K562 (cell line): ENCODE measurements at regions not wholly inside any gene's neighbourhood (a gene's known extent, or its start where the extent isn't known, plus 50 kb on each side); places are given as distances from the start of the nearest gene placed in this dataset.

ENCODE experiments used
- ATAC-seq: fragments of 200-7000 bp; cut with Tn5 transposase; 3 replicates; pipeline ENCODE4 v1.9.1; 2020; ENCODE audit warnings: moderate library complexity
- BruUV-seq: library from RNA; stranded (reverse); fragments of 400-500 nt; replicated peaks from 2 replicates; lab custom pipeline; 2021; lab: Mats Ljungman, UMichigan
- CTCF ChIA-PET: fragments of 300-600 bp; formaldehyde crosslinking; extraction: SDS; loops from one replicate; lab custom pipeline; 2021; ENCODE audit warnings: low intra/inter-chr PET ratio; lab: Yijun Ruan, JAX
- POLR2A ChIA-PET: fragments of 300-600, 350-650 bp; sonication (Branson Sonifier 250); formaldehyde crosslinking; extraction: SDS; loops from one replicate; lab custom pipeline; 2021; ENCODE audit warnings: antibody characterized with exemption, inconsistent platforms; lab: Yijun Ruan, JAX
- DNase-seq, 4 experiments: peaks; one replicate each; pipeline versions ENCODE4 v3.0.0 to v3.0.0-alpha.2; 2011 to 2018; ENCODE audit warnings: low spot score in 3 of 4, mixed read lengths in 3 of 4; ENCODE audit errors: extremely low read depth in 1 of 4
- FAIRE-seq: peaks from 2 replicates; lab custom pipeline; 2011; peaks lifted over from hg19 to GRCh38; lab: Jason Lieb, UNC
- H2AFZ ChIP-seq: 2 replicates; pipeline ENCODE4 v1.6.0; 2011; ENCODE audit warnings: low read depth, low read length, control low read depth, inconsistent platforms
- H3K27ac ChIP-seq: fragments of 200-600 bp; 3 replicates; pipeline ENCODE4 v1.8.0; 2011; ENCODE audit warnings: low read depth, mild to moderate bottlenecking, control low read depth, inconsistent platforms, low read length, moderate library complexity, mixed read lengths; ENCODE audit errors: extremely low read depth
- H3K27me3 ChIP-seq, 2 experiments: fragments of 300-600 bp in 1 of 2; 2 replicates in 1 of 2; 3 replicates in 1 of 2; pipeline versions ENCODE4 v1.6.0 to v1.8.0; 2011; ENCODE audit warnings: inconsistent platforms in 2 of 2, low read length in 2 of 2, mild to moderate bottlenecking in 1 of 2, mixed read lengths in 1 of 2, moderate library complexity in 1 of 2; ENCODE audit not compliant: control insufficient read depth in 2 of 2, insufficient read depth in 2 of 2
- H3K36me3 ChIP-seq: fragments of 300-600 bp; 3 replicates; pipeline ENCODE4 v1.8.0; 2011; ENCODE audit warnings: mild to moderate bottlenecking, low read length, inconsistent platforms; ENCODE audit not compliant: control insufficient read depth, insufficient read depth
- H3K4me1 ChIP-seq, 2 experiments: fragments of 200-600 bp in 1 of 2; replicated peaks in 1 of 2; 2 replicates in 1 of 2; 3 replicates in 1 of 2; pipeline versions ENCODE4 v1.5.1 to v1.8.0; 2011; ENCODE audit warnings: inconsistent platforms in 2 of 2, low read length in 2 of 2, mild to moderate bottlenecking in 1 of 2, mixed read lengths in 1 of 2, moderate library complexity in 1 of 2; ENCODE audit not compliant: control insufficient read depth in 2 of 2, insufficient read depth in 2 of 2
- H3K4me2 ChIP-seq: 2 replicates; pipeline ENCODE4 v1.6.1; 2011; ENCODE audit warnings: low read length, control low read depth, inconsistent platforms, mixed read lengths; ENCODE audit not compliant: insufficient read depth
- H3K4me3 ChIP-seq: fragments of 200-600 bp; sonication (generic), shearing (Covaris generic); 2 replicates; pipeline ENCODE4 v1.5.1; 2016; ENCODE audit warnings: control low read depth, inconsistent platforms
- H3K79me2 ChIP-seq: fragments of 200-600 bp; 3 replicates; pipeline ENCODE4 v1.8.0; 2011; ENCODE audit warnings: low read length, inconsistent platforms; ENCODE audit not compliant: control insufficient read depth, insufficient read depth
- H3K9ac ChIP-seq, 2 experiments: 2 replicates each; pipeline versions ENCODE4 v1.6.0 to v1.6.1; 2011; ENCODE audit warnings: low read depth in 2 of 2, low read length in 2 of 2, control low read depth in 1 of 2, inconsistent platforms in 1 of 2, mild to moderate bottlenecking in 1 of 2, mixed read lengths in 1 of 2; ENCODE audit not compliant: insufficient read depth in 1 of 2
- H3K9me1 ChIP-seq: one replicate; pipeline ENCODE4 v1.6.0; 2011; ENCODE audit warnings: inconsistent platforms, mild to moderate bottlenecking, low read length, moderate library complexity; ENCODE audit not compliant: control insufficient read depth, insufficient read depth
- H3K9me3 ChIP-seq: replicated peaks from 2 replicates; pipeline ENCODE4 v1.5.1; 2011; ENCODE audit warnings: low read depth, low read length, inconsistent platforms; ENCODE audit not compliant: control insufficient read depth, insufficient read depth
- H4K20me1 ChIP-seq: replicated peaks from 2 replicates; pipeline ENCODE4 v1.6.1; 2011; ENCODE audit warnings: low read length, inconsistent platforms, mixed read lengths; ENCODE audit not compliant: control insufficient read depth, insufficient read depth
- CC2D1A ChIP-seq: fragments of 450-650 bp; IDR thresholded peaks from 2 replicates; pipeline ENCODE4 v1.6.1; 2017; ENCODE audit warnings: mild to moderate bottlenecking
- FOXP4 ChIP-seq: sonication (generic); formaldehyde crosslinking; IDR thresholded peaks from 2 replicates; pipeline ENCODE4 v1.8.0; 2022; ENCODE audit warnings: mild to moderate bottlenecking, missing genetic modification reagents, borderline replicate concordance
- ILK ChIP-seq: fragments of 450-650 bp; IDR thresholded peaks from 2 replicates; pipeline ENCODE4 v1.6.1; 2016; ENCODE audit warnings: missing genetic modification characterization, low read depth, mild to moderate bottlenecking, missing compliant biosample characterization, moderate library complexity, borderline replicate concordance
- MLX ChIP-seq, 2 experiments: fragments of 450-650 bp in 1 of 2; sonication (generic) in 1 of 2; formaldehyde crosslinking; conservative IDR thresholded peaks; 2 replicates each; pipeline versions ENCODE4 v1.4.0 to v1.8.1; 2020 to 2022; ENCODE audit warnings: mild to moderate bottlenecking in 1 of 2, missing genetic modification reagents in 1 of 2
- NR2C1 ChIP-seq, 2 experiments: fragments of 450-650 bp; IDR thresholded peaks; 2 replicates each; pipeline ENCODE4 v1.6.1; 2017; ENCODE audit warnings: mild to moderate bottlenecking in 2 of 2, antibody characterized with exemption in 1 of 2, inconsistent platforms in 1 of 2, missing compliant biosample characterization in 1 of 2, missing genetic modification characterization in 1 of 2
- NR2C2 ChIP-seq, 2 experiments: fragments of 200-800 bp in 1 of 2; sonication (Bioruptor generic) in 1 of 2; sonication (generic) in 1 of 2; formaldehyde crosslinking in 1 of 2; IDR thresholded peaks; 2 replicates each; pipeline versions ENCODE4 v1.6.1 to v1.8.0; 2016 to 2022; ENCODE audit warnings: mild to moderate bottlenecking in 1 of 2, missing compliant biosample characterization in 1 of 2, missing genetic modification characterization in 1 of 2, missing genetic modification reagents in 1 of 2
- PTBP1 ChIP-seq: fragments of 200-400 bp; formaldehyde crosslinking; IDR thresholded peaks from 2 replicates; pipeline ENCODE4 v1.6.1; 2017; ENCODE audit warnings: low read depth, low read length
- RHOXF2B ChIP-seq: fragments of 250-450 bp; sonication (Bioruptor Pico); conservative IDR thresholded peaks from 2 replicates; pipeline ENCODE4 v1.5.1; 2021
- TAF15 ChIP-seq: fragments of 200-400 bp; formaldehyde crosslinking; IDR thresholded peaks from 2 replicates; pipeline ENCODE4 v1.6.1; 2017; ENCODE audit warnings: mild to moderate bottlenecking, low read depth, low read length, moderate library complexity
- YY1 ChIP-seq, 3 experiments: IDR thresholded peaks; 2 replicates each; pipeline ENCODE4 v1.6.1; 2011; ENCODE audit warnings: low read length in 2 of 3, mild to moderate bottlenecking in 2 of 3, moderate library complexity in 2 of 3, borderline replicate concordance in 1 of 3, control low read depth in 1 of 3, low read depth in 1 of 3; ENCODE audit not compliant: insufficient read depth in 3 of 3, insufficient replicate concordance in 2 of 3, control insufficient read depth in 1 of 3, insufficient read length in 1 of 3; ENCODE audit errors: extremely low read depth in 1 of 3
- ZNF197 ChIP-seq: fragments of 200-800 bp; sonication (Bioruptor generic); IDR thresholded peaks from 2 replicates; pipeline ENCODE4 v1.6.1; 2016; ENCODE audit warnings: low read depth, missing genetic modification characterization, missing compliant biosample characterization
- ZNF57 ChIP-seq: fragments of 450-650 bp; formaldehyde crosslinking; IDR thresholded peaks from 2 replicates; pipeline ENCODE4 v1.4.0; 2020; ENCODE audit warnings: mild to moderate bottlenecking, moderate library complexity
- in situ Hi-C: fragments of 300-500 bp; cut with MboI; formaldehyde crosslinking; loops from 4 replicates; pipeline ENCODE4 v1.15.0; 2018; ENCODE audit warnings: inconsistent platforms, mixed read lengths
- intact Hi-C: fragments of 100-400 bp; cut with micrococcal nuclease; formaldehyde crosslinking; loops from 2 replicates; pipeline ENCODE4 v1.14.2; 2022
- TF ChIP-seq, protein P1 (sequence below): fragments of 250-450 bp; sonication (Bioruptor Pico); IDR thresholded peaks from 2 replicates; pipeline ENCODE4 v1.8.0; 2021; ENCODE audit warnings: borderline replicate concordance, mild to moderate bottlenecking, moderate library complexity; ENCODE audit not compliant: poor library complexity, severe bottlenecking

GRCh38 chr13:57970404-57970803 lies 338.9 kb downstream of the PCDH17 start (continued):
- no peak for TF ChIP-seq PTBP1
- TF ChIP-seq ZNF57 (CRISPR knock-in tag), result no peak
- no peak for TF ChIP-seq ZNF197 (CRISPR knock-in tag)
- TF ChIP-seq FOXP4 (CRISPR knock-in tag), result no peak
- TF ChIP-seq ILK (tag), result no peak
- TF ChIP-seq MLX (CRISPR knock-in tag; conservative IDR thresholded peaks at IDR 0.05), result no peak

GRCh38 chr13:57982782-57983181 lies 351.2 kb downstream of the PCDH17 start:
- ATAC-seq (no peak), DNase-seq (no peak), FAIRE-seq (no peak)
- no peak overlapping the region for H3K4me2 ChIP-seq
- ChIA-PET CTCF (no interaction called here), POLR2A (no interaction called here)
- H3K4me3 ChIP-seq, result no peak overlapping the region
- H3K9me1 ChIP-seq, result no peaks in the 10 kb centered on the region
- in situ Hi-C loops (no loop called here), intact Hi-C loops (no loop called here)
- no peak overlapping the region for H3K27ac ChIP-seq
- TF ChIP-seq, protein P1, sequence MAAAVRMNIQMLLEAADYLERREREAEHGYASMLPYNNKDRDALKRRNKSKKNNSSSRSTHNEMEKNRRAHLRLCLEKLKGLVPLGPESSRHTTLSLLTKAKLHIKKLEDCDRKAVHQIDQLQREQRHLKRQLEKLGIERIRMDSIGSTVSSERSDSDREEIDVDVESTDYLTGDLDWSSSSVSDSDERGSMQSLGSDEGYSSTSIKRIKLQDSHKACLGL (CRISPR knock-in tag), result no peak
- no peak for TF ChIP-seq NR2C1 (IDR thresholded peaks at IDR 0.05)
- TF ChIP-seq NR2C1 (tag; IDR thresholded peaks at IDR 0.05), result no peak
- TF ChIP-seq PTBP1, result no peak
- no peak for TF ChIP-seq YY1 (IDR thresholded peaks at IDR 0.05; ENCODE audit: borderline replicate concordance in 1 of 3, control insufficient read depth in 1 of 3, extremely low read depth in 1 of 3, insufficient read depth in 3 of 3, insufficient read length in 1 of 3, insufficient replicate concordance in 2 of 3, low read depth in 1 of 3, low read length in 2 of 3)
- no peak for TF ChIP-seq RHOXF2B (CRISPR knock-in tag)
- TF ChIP-seq TAF15, result no peak
- TF ChIP-seq NR2C2 (CRISPR knock-in tag; IDR thresholded peaks at IDR 0.05), result no peak
- no peak for TF ChIP-seq NR2C2 (tag; IDR thresholded peaks at IDR 0.05)
- no peak for TF ChIP-seq CC2D1A
- H4K20me1 ChIP-seq, result no peaks in the 10 kb centered on the region
- no peaks in the 10 kb centered on the region for H3K79me2 ChIP-seq
- no peaks in the 10 kb centered on the region for H3K27me3 ChIP-seq
- no peaks in the 10 kb centered on the region for H3K9me3 ChIP-seq
- H3K9ac ChIP-seq, result no peak overlapping the region
- BruUV-seq, result no TSS peak
- H2AFZ ChIP-seq, result no peak overlapping the region
- no peaks in the 10 kb centered on the region for H3K4me1 ChIP-seq
- no peaks in the 10 kb centered on the region for H3K36me3 ChIP-seq
